ENCODE measurements at regions not wholly inside any gene's neighbourhood (a gene's known extent, or its start where the extent isn't known, plus 50 kb on each side); places are given as distances from the start of the nearest gene placed in this dataset.

DNA sequence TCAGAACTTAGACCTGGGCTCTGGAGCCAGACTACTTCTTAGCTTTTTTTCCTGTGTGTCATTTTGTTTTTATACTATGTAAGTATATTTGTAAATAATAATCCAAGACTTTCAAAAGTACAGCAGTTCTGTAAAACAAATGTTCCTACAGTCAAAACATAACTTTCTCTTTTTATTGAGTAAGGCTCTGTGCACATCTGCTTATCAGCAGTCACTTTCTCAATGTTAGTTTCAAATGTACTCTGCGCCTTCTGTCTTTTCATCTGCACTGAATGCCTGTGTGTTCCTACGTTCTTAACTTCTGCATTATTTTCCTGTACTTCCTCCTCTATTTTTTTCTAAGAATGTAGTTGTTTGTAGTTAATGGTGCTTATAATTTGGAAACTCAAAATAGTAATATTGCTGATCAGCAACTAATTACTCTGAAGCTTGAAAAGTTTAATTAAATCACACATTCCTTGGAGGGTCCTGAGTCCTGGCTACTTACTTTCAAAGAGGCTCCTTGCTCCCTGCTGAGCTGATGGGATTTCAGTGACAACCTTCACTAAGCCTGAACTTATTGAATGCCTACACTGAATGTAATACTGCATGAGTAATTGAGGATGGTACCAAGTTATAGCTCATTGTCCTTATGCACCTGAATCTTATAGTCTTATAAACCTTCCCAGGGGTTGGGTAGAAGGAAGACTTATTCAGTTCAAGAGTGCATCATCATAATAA is 329.9 kb downstream of the KCNJ2 start:
- TF ChIP-seq POLR2AphosphoS5 (IDR thresholded peaks at IDR 0.05; ENCODE audit: low read depth, low read length) (no peak), POLR2A (IDR thresholded peaks at IDR 0.05; ENCODE audit: low read depth, low read length) (no peak), TAF1 (IDR thresholded peaks at IDR 0.05; ENCODE audit: borderline replicate concordance, low read depth, low read length) (no peak)
